HG02970 (cell line): ENCODE measurements at regions not wholly inside any gene's neighbourhood (a gene's known extent, or its start where the extent isn't known, plus 50 kb on each side); places are given as distances from the start of the nearest gene placed in this dataset.

Source experiments
- ATAC-seq: cut with Tn5 transposase; IDR thresholded peaks from one replicate; pipeline ENCODE4 v1.9.1; 2021; ENCODE audit warnings: mild to moderate bottlenecking, moderate library complexity, moderate number of reproducible peaks; ENCODE audit not compliant: unreplicated experiment, low FRiP score

GRCh38 chr5:88938488-88938887, 55.5 kb upstream of the MEF2C start:
- ATAC-seq = no peak

DNA sequence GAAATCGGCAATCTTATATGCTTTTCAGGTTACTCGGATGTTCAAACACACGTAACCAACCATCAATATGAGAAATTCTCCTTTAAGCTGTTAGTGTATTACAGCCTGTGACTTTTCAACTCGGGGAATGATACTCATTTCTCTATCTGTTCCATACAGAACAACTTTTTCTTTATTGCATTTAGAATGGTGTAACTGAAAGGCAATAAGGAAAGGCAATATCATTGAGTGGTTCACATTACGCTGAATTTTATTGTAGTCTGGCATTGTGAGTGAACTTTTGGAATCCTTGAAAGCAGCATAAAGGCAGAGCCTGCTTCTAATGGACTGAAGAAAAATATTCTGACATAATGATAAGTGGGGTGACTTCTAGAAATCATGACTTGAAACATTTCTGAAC, 54.4 kb upstream of the MEF2C start:
- no peak for ATAC-seq

DNA sequence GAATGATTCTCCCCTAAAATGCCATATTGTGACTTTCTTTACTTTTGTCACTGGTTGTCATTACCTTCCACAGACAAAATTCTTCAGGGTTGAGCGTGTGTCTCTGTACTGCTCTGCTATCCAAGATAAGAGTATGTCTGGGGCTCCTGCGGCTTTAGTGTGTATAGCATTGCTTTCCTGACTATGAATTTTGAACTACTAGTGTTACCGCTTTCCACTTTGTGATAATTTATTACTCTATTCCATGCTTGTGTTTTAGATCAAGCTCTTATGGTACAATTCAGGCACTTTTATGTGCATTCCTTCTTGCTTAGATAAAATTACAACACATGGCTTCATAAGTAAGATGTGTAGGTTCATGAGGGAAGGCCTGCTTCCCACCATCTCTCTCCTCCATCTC, 51.5 kb upstream of the MEF2C start:
- no peak for ATAC-seq
